ENCODE measurements at regions not wholly inside any gene's neighbourhood (a gene's known extent, or its start where the extent isn't known, plus 50 kb on each side); places are given as distances from the start of the nearest gene placed in this dataset.

GRCh38 chr1:232106415-232106814 is 479.8 kb downstream of the DISC1 start:
- H3K27ac ChIP-seq: no peak overlapping the region
- no peak overlapping the region for H2AFZ ChIP-seq
- no peaks in the 10 kb centered on the region for H3K4me1 ChIP-seq
- H3K4me3 ChIP-seq (ENCODE audit: low read depth, low read length): no peak overlapping the region
- H3K79me2 ChIP-seq: no peaks in the 10 kb centered on the region
- TF ChIP-seq CTCF (IDR thresholded peaks at IDR 0.05): no peak
- no peaks in the 10 kb centered on the region for H3K27me3 ChIP-seq (ENCODE audit: control insufficient read depth, insufficient read depth, low read length)
- no peaks in the 10 kb centered on the region for H3K36me3 ChIP-seq (ENCODE audit: control insufficient read depth, insufficient read depth, low read length)
- no peak overlapping the region for H3K4me2 ChIP-seq (ENCODE audit: low read length)
- no peak overlapping the region for H3K9ac ChIP-seq
- no peaks in the 10 kb centered on the region for H3K9me3 ChIP-seq (ENCODE audit: control insufficient read depth, low read length)

GRCh38 chr1:232105561-232105960 is 479.0 kb downstream of the DISC1 start:
- Histone ChIP-seq H3K9me3 (ENCODE audit: control insufficient read depth, low read length) (no peaks in the 10 kb centered on the region), H3K79me2 (no peaks in the 10 kb centered on the region)
- TF ChIP-seq CTCF (IDR thresholded peaks at IDR 0.05): no peak

DNA sequence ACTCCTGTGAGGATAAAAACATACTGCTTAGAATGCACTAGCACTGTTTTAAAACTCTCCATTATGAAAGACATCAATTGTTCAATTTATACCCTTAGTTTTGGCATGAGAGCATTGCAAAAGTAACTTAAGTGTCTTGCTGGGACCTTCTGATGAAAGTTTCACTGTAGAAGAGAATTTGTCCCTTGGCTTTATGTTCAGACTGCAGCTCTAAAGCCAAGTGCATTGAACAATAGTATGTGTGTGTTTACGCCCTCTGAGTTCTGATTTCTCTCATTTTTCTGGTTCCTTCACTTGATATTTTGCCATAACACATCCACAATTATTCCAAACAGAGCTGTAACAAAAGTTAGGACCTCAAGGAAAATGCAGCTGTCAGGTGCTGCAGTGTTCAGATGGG is 474.6 kb downstream of the DISC1 start:
- Histone ChIP-seq H3K9ac (no peak overlapping the region), H3K4me2 (ENCODE audit: low read length) (no peak overlapping the region), H3K9me3 (ENCODE audit: control insufficient read depth, low read length) (no peaks in the 10 kb centered on the region), H3K4me1 (no peaks in the 10 kb centered on the region), H3K36me3 (ENCODE audit: control insufficient read depth, insufficient read depth, low read length) (no peaks in the 10 kb centered on the region), H3K27ac (no peak overlapping the region), H3K4me3 (ENCODE audit: low read depth, low read length) (no peak overlapping the region), H2AFZ (no peak overlapping the region), H3K27me3 (ENCODE audit: control insufficient read depth, insufficient read depth, low read length) (no peaks in the 10 kb centered on the region), H3K79me2 (no peaks in the 10 kb centered on the region)
- no peak for TF ChIP-seq CTCF (IDR thresholded peaks at IDR 0.05)

More at GRCh38 chr1:232105561-232105960, 479.0 kb downstream of the DISC1 start:
- no peak overlapping the region for H3K27ac ChIP-seq
- H2AFZ ChIP-seq: no peak overlapping the region
- H3K27me3 ChIP-seq (ENCODE audit: control insufficient read depth, insufficient read depth, low read length): no peaks in the 10 kb centered on the region
- no peak overlapping the region for H3K4me3 ChIP-seq (ENCODE audit: low read depth, low read length)
- H3K9ac ChIP-seq: no peak overlapping the region
- no peak overlapping the region for H3K4me2 ChIP-seq (ENCODE audit: low read length)
- H3K4me1 ChIP-seq: no peaks in the 10 kb centered on the region
- no peaks in the 10 kb centered on the region for H3K36me3 ChIP-seq (ENCODE audit: control insufficient read depth, insufficient read depth, low read length)

DNA sequence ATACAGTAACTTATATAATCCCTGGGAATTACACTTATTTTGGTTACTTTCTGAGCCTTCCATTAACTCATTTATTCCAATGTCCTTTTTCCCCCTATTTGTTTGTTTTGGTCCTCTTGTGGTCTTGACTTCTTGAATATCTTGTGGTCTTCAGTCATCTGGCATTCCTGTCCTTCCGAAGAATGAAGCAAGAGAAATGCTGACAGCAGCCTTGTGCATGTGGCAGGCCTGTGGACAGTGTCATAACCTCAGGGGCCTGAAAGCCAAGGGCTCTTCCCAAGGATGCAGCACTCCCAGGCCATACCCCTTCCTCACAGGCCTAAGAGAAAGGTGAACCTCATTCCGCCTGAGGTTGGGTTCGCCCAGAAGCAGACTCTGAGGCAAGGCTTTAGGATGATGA is 470.2 kb downstream of the DISC1 start:
- no peaks in the 10 kb centered on the region for H3K9me3 ChIP-seq (ENCODE audit: control insufficient read depth, low read length)
- H3K4me3 ChIP-seq (ENCODE audit: low read depth, low read length): no peak overlapping the region
- no peak overlapping the region for H3K4me2 ChIP-seq (ENCODE audit: low read length)

More for the DNA sequence above, 470.2 kb downstream of the DISC1 start:
- Histone ChIP-seq H3K27ac (no peak overlapping the region), H3K4me1 (no peaks in the 10 kb centered on the region), H2AFZ (no peak overlapping the region), H3K9ac (no peak overlapping the region), H3K36me3 (ENCODE audit: control insufficient read depth, insufficient read depth, low read length) (no peaks in the 10 kb centered on the region), H3K27me3 (ENCODE audit: control insufficient read depth, insufficient read depth, low read length) (no peaks in the 10 kb centered on the region), H3K79me2 (no peaks in the 10 kb centered on the region)
- TF ChIP-seq CTCF (IDR thresholded peaks at IDR 0.05): no peak
